Loucy (cell line): ENCODE measurements at regions not wholly inside any gene's neighbourhood (a gene's known extent, or its start where the extent isn't known, plus 50 kb on each side); places are given as distances from the start of the nearest gene placed in this dataset.

ENCODE experiments used
- H2AFZ ChIP-seq: fragments of 200-600 bp; sonication (generic); 2 replicates; pipeline ENCODE4 v1.6.0; 2016; ENCODE audit warnings: antibody characterized with exemption, mild to moderate bottlenecking, low read length, moderate library complexity
- H3F3A ChIP-seq: fragments of 200-600 bp; 2 replicates; pipeline ENCODE4 v1.6.0; 2016; ENCODE audit warnings: antibody characterized with exemption, low read depth, mild to moderate bottlenecking
- H3K27me3 ChIP-seq: fragments of 200-600 bp; sonication (generic); 2 replicates; pipeline ENCODE4 v1.6.1; 2014; ENCODE audit warnings: low read length, mild to moderate bottlenecking; ENCODE audit not compliant: insufficient read depth, poor library complexity, severe bottlenecking
- H3K36me3 ChIP-seq: fragments of 200-600 bp; sonication (generic); 2 replicates; pipeline ENCODE4 v1.6.1; 2016; ENCODE audit warnings: low read length; ENCODE audit not compliant: insufficient read depth
- H3K4me1 ChIP-seq: fragments of 200-600 bp; sonication (generic); 2 replicates; pipeline ENCODE4 v1.5.1; 2014; ENCODE audit warnings: low read length, mild to moderate bottlenecking; ENCODE audit not compliant: insufficient read depth, poor library complexity, severe bottlenecking
- H3K4me2 ChIP-seq: fragments of 200-600 bp; sonication (generic); 2 replicates; pipeline ENCODE4 v1.6.0; 2014; ENCODE audit warnings: antibody characterized with exemption, low read length, low read depth, mild to moderate bottlenecking; ENCODE audit not compliant: poor library complexity, severe bottlenecking
- H3K4me3 ChIP-seq: fragments of 200-600 bp; sonication (generic); 2 replicates; pipeline ENCODE4 v1.5.1; 2014; ENCODE audit warnings: low read length, mild to moderate bottlenecking, mixed read lengths; ENCODE audit not compliant: poor library complexity, severe bottlenecking
- H3K79me2 ChIP-seq: fragments of 200-600 bp; sonication (generic); 2 replicates; pipeline ENCODE4 v1.6.1; 2014; ENCODE audit warnings: low read length; ENCODE audit not compliant: insufficient read depth
- H3K9ac ChIP-seq: fragments of 200-600 bp; sonication (generic); 2 replicates; pipeline ENCODE4 v1.6.0; 2014; ENCODE audit warnings: mild to moderate bottlenecking, low read depth, low read length, moderate library complexity; ENCODE audit not compliant: poor library complexity, severe bottlenecking
- H3K9me2 ChIP-seq: fragments of 200-600 bp; sonication (generic); replicated peaks from 2 replicates; pipeline ENCODE4 v1.6.1; 2016; ENCODE audit warnings: low read depth, low read length, mixed read lengths
- H3K9me3 ChIP-seq: fragments of 200-600 bp; sonication (generic); 2 replicates; pipeline ENCODE4 v1.6.1; 2014; ENCODE audit warnings: mild to moderate bottlenecking, antibody characterized with exemption, low read length, low read depth; ENCODE audit not compliant: insufficient read depth
- H4K20me1 ChIP-seq: fragments of 200-600 bp; sonication (generic); 2 replicates; pipeline ENCODE4 v1.6.0; 2014; ENCODE audit warnings: antibody characterized with exemption, low read length, mild to moderate bottlenecking; ENCODE audit not compliant: insufficient read depth, poor library complexity, severe bottlenecking
- EZH2phosphoT487 ChIP-seq: fragments of 200-600 bp; IDR thresholded peaks from 2 replicates; pipeline ENCODE4 v1.6.1; 2018; ENCODE audit warnings: antibody characterized with exemption, mild to moderate bottlenecking, moderate library complexity, borderline replicate concordance
- TF ChIP-seq, protein P1 (sequence below): fragments of 200-600 bp; sonication (generic); conservative IDR thresholded peaks from 2 replicates; pipeline ENCODE4 v1.5.1; 2014; ENCODE audit warnings: mild to moderate bottlenecking, antibody characterized with exemption, low read length

DNA sequence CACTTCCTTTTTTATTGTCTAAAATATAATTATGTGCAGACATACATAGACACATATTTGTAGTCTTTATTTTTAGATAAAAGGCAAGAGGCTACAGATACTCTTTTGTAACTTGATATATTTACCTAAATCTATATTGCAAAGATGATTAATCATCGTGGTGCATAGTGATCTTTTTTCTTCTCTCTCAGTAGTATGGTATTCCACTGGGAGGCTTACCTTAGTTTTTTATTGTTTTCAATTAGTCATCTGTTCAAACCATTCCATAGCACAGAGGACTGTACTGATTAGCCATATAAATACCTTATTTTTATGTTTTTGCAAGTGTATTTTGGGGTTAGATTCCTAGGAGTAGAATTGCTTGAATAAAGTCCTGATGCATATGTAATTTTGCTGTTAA, 619.7 kb downstream of the GRXCR1 start:
- no peaks in the 10 kb centered on the region for H3K79me2 ChIP-seq
- H3K4me3 ChIP-seq = no peak overlapping the region
- H3K4me1 ChIP-seq = no peaks in the 10 kb centered on the region
- TF ChIP-seq, protein P1, sequence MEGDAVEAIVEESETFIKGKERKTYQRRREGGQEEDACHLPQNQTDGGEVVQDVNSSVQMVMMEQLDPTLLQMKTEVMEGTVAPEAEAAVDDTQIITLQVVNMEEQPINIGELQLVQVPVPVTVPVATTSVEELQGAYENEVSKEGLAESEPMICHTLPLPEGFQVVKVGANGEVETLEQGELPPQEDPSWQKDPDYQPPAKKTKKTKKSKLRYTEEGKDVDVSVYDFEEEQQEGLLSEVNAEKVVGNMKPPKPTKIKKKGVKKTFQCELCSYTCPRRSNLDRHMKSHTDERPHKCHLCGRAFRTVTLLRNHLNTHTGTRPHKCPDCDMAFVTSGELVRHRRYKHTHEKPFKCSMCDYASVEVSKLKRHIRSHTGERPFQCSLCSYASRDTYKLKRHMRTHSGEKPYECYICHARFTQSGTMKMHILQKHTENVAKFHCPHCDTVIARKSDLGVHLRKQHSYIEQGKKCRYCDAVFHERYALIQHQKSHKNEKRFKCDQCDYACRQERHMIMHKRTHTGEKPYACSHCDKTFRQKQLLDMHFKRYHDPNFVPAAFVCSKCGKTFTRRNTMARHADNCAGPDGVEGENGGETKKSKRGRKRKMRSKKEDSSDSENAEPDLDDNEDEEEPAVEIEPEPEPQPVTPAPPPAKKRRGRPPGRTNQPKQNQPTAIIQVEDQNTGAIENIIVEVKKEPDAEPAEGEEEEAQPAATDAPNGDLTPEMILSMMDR = no peak
- no peak for TF ChIP-seq EZH2phosphoT487
- no peaks in the 10 kb centered on the region for H3F3A ChIP-seq
- H3K9ac ChIP-seq = no peak overlapping the region
- no peak overlapping the region for H3K4me2 ChIP-seq
- no peaks in the 10 kb centered on the region for H3K9me2 ChIP-seq
- H4K20me1 ChIP-seq = no peaks in the 10 kb centered on the region
- H2AFZ ChIP-seq = no peak overlapping the region
- no peaks in the 10 kb centered on the region for H3K36me3 ChIP-seq
- H3K27me3 ChIP-seq = no peaks in the 10 kb centered on the region
- no peaks in the 10 kb centered on the region for H3K9me3 ChIP-seq

GRCh38 chr4:43525646-43526045, 633.1 kb downstream of the GRXCR1 start:
- Histone ChIP-seq H3K9me3 (no peaks in the 10 kb centered on the region), H3F3A (no peaks in the 10 kb centered on the region), H3K27me3 (no peaks in the 10 kb centered on the region), H2AFZ (no peak overlapping the region), H3K79me2 (no peaks in the 10 kb centered on the region), H3K4me1 (no peaks in the 10 kb centered on the region), H3K4me3 (no peak overlapping the region), H3K4me2 (no peak overlapping the region), H3K9me2 (no peaks in the 10 kb centered on the region), H3K9ac (no peak overlapping the region), H4K20me1 (no peaks in the 10 kb centered on the region), H3K36me3 (no peaks in the 10 kb centered on the region)
- no peak for TF ChIP-seq EZH2phosphoT487
- TF ChIP-seq, protein P1 = no peak

DNA sequence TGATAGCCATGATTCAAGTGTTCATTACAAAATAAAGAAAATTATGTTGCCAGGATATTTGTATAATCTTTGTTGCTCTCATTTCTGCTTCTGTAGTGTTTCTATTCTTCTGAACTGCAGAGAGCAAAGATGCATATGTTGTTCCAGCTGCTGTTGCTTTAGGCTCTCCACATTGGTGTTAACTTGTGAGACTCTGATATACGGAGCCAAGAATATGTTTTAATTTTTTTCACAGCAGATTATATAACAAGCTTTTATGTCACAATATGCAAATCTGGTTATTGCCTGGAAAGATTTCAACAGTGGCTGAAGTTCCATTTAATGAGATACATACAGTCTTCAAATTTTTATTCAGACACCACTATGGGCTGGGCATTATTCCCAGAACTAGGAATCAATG, 655.0 kb downstream of the GRXCR1 start:
- H3F3A ChIP-seq = no peaks in the 10 kb centered on the region
- H3K4me2 ChIP-seq = no peak overlapping the region
- no peak overlapping the region for H2AFZ ChIP-seq
- H4K20me1 ChIP-seq = no peaks in the 10 kb centered on the region
- no peaks in the 10 kb centered on the region for H3K27me3 ChIP-seq
- no peaks in the 10 kb centered on the region for H3K4me1 ChIP-seq
- no peaks in the 10 kb centered on the region for H3K79me2 ChIP-seq
- no peaks in the 10 kb centered on the region for H3K36me3 ChIP-seq
- H3K9me3 ChIP-seq = no peaks in the 10 kb centered on the region
- H3K9ac ChIP-seq = no peak overlapping the region
- no peaks in the 10 kb centered on the region for H3K9me2 ChIP-seq
- H3K4me3 ChIP-seq = no peak overlapping the region
- no peak for TF ChIP-seq EZH2phosphoT487
- TF ChIP-seq, protein P1 = no peak
